ENCODE measurements at regions not wholly inside any gene's neighbourhood (a gene's known extent, or its start where the extent isn't known, plus 50 kb on each side); places are given as distances from the start of the nearest gene placed in this dataset.

DNA sequence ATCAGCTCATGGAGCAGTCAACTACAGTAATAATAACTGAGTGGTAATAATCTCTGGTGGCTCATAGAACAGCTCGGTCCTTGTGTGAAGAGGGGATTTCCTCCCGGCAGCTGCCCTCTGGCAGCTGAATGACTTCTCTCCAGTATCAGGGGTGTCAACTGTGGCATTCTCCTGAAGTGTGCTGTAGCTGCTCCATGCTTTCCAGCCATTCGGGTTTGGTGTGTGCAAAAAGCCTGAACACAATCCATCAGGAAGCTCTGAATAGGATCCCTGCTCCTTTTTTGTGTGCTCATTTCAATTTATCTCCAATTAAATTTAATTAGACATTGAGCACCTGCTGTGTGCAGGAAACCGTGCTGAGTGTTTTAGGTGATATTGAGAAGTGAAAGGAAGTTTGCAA lies 59.8 kb upstream of the BARX1 start:
- no peaks in the 10 kb centered on the region for H3K9me3 ChIP-seq (ENCODE audit: control insufficient read depth, insufficient read depth, low read length)
- TF ChIP-seq, protein P1, sequence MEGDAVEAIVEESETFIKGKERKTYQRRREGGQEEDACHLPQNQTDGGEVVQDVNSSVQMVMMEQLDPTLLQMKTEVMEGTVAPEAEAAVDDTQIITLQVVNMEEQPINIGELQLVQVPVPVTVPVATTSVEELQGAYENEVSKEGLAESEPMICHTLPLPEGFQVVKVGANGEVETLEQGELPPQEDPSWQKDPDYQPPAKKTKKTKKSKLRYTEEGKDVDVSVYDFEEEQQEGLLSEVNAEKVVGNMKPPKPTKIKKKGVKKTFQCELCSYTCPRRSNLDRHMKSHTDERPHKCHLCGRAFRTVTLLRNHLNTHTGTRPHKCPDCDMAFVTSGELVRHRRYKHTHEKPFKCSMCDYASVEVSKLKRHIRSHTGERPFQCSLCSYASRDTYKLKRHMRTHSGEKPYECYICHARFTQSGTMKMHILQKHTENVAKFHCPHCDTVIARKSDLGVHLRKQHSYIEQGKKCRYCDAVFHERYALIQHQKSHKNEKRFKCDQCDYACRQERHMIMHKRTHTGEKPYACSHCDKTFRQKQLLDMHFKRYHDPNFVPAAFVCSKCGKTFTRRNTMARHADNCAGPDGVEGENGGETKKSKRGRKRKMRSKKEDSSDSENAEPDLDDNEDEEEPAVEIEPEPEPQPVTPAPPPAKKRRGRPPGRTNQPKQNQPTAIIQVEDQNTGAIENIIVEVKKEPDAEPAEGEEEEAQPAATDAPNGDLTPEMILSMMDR (IDR thresholded peaks at IDR 0.05; ENCODE audit: low read depth, low read length): no peak
- no peak overlapping the region for H3K4me3 ChIP-seq (ENCODE audit: low read depth, low read length)
- H3K27ac ChIP-seq (ENCODE audit: low read depth, low read length): no peak overlapping the region
- ChIA-PET POLR2A (no interaction called here), CTCF (interaction anchor here (0.6 to 6.1 kb wide), 24 partner anchors 11 to 334 kb away, joined by 3 to 319 read pairs (median 6); partner anchors contain the start of gene PTPDC1)
- DNase-seq (ENCODE audit: low read depth, low spot score): no peak
- H3K27me3 ChIP-seq (ENCODE audit: control insufficient read depth, insufficient read depth, low read length): no peaks in the 10 kb centered on the region

- Histone ChIP-seq H3K27me3 (ENCODE audit: control insufficient read depth, insufficient read depth, low read length) (no peaks in the 10 kb centered on the region), H3K27ac (ENCODE audit: low read depth, low read length) (no peak overlapping the region), H3K4me3 (ENCODE audit: low read depth, low read length) (no peak overlapping the region), H3K9me3 (ENCODE audit: control insufficient read depth, insufficient read depth, low read length) (no peaks in the 10 kb centered on the region)
- TF ChIP-seq, protein P1 (IDR thresholded peaks at IDR 0.05; ENCODE audit: low read depth, low read length): peak; percentile 72
- no peak for DNase-seq (ENCODE audit: low read depth, low spot score)
- CTCF ChIA-PET: interaction anchor here (0.6 to 6.1 kb wide), 40 partner anchors 11 to 525 kb away, joined by 3 to 319 read pairs (median 4); partner anchors contain the start of gene PTPDC1
- POLR2A ChIA-PET: no interaction called here
Observed at GRCh38 chr9:94014066-94014654, 59.0 kb upstream of the BARX1 start.

DNA sequence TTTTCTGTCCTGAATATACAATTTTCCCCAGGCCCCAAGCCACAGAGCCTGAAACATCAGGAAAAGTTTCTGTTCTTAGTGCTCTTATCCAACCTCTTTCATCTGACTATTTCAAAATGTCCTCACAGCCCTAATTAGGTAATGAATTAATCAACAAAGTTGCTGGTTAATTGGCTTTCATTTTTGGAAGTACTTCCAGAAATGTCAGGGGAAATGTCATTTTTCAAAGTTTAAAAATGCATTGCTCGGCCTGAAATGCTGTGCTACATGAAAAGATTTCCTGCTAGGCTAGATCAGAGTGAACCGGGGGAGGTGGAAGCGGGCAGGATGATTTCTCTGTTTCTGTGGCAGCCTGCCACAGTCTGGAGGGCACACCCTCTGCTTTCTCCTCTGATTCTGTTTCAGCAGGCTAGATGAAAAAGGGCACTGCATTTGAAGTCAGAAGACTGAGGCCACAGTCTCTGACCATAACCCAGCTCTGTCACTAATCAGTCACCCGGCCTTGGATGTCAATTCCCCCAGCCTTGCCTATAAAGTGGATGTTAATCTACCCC lies 55.9 kb upstream of the BARX1 start:
- no peak overlapping the region for H3K27ac ChIP-seq (ENCODE audit: low read depth, low read length)
- no peak overlapping the region for H3K4me3 ChIP-seq (ENCODE audit: low read depth, low read length)
- TF ChIP-seq, protein P1 (IDR thresholded peaks at IDR 0.05; ENCODE audit: low read depth, low read length): no peak
- no peaks in the 10 kb centered on the region for H3K9me3 ChIP-seq (ENCODE audit: control insufficient read depth, insufficient read depth, low read length)
- CTCF ChIA-PET: interaction anchor here (1.2 to 6.1 kb wide), 3 partner anchors 8 to 329 kb away, joined by 3 to 319 read pairs (median 10); no protein-coding TSS in a partner anchor
- DNase-seq (ENCODE audit: low read depth, low spot score): no peak
- POLR2A ChIA-PET: no interaction called here
- H3K27me3 ChIP-seq (ENCODE audit: control insufficient read depth, insufficient read depth, low read length): peaks cover 5% of the 10 kb centered on the region

DNA sequence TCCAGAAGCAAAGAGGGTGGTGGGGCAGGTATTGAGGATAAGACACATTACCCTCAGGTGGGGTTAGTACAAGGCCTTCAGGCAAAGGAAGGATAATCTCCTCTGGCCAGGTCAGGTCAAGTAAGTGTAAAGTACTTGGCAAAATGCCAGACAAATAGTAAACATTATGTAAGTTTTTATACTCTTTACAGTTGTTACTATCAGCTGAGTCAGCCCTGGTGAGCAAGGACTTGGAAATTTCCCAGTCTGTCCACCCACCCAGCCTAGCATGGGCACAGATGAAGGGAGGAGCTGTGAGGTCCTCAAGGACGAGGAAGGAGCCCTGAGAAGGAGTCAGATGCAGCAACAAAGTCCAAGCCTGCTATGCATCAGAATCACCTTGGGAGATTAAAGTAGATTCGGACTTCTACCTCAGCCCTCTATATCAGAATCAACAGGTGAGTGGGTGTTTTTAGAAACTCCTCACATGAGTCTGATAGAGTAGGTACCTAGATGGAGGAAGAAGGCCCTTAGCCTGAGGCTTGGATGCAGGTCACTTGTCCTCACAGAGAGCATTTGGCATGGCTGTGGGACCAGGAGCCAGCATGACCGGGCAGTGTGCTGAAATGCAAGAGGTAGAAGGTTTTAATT lies 50.2 kb upstream of the BARX1 start:
- CTCF ChIA-PET: interaction anchor here (1.0 to 4.7 kb wide), 2 partner anchors 9 to 208 kb away, joined by 3 to 63 read pairs; no protein-coding TSS in a partner anchor
- no peak for DNase-seq (ENCODE audit: low read depth, low spot score)

More for the DNA sequence above, 50.2 kb upstream of the BARX1 start:
- TF ChIP-seq, protein P1 (IDR thresholded peaks at IDR 0.05; ENCODE audit: low read depth, low read length): no peak
- no peak overlapping the region for H3K27ac ChIP-seq (ENCODE audit: low read depth, low read length)
- no peaks in the 10 kb centered on the region for H3K9me3 ChIP-seq (ENCODE audit: control insufficient read depth, insufficient read depth, low read length)
- POLR2A ChIA-PET: no interaction called here
- H3K4me3 ChIP-seq (ENCODE audit: low read depth, low read length): no peak overlapping the region
- H3K27me3 ChIP-seq (ENCODE audit: control insufficient read depth, insufficient read depth, low read length): peaks cover 5% of the 10 kb centered on the region
